ENCODE measurements at regions not wholly inside any gene's neighbourhood (a gene's known extent, or its start where the extent isn't known, plus 50 kb on each side); places are given as distances from the start of the nearest gene placed in this dataset.
"Not testable (repeated sequence)": the region's sequence is repeated elsewhere in the genome, so short reads cannot be mapped to it uniquely, and the experiment has no call there.

DNA sequence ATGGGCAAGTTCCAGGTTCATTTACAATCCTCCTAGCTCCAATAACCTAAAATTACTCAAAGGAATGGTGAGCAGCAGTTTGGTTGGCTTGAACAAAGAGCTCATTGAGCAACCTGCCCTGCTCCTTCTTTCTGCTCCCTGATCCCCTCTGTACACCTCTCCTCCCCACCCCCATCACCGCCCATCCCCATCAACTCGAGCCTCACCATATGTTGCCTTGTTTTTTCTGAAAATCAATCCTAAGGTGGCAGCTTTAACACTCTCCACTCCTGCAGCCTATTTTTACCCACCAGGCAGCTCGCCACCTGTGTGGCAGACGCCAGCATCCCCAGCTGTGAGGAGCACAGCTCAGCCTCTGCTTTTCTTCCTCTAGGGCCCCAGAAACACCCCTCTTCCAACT is 533.4 kb upstream of the BRINP1 start:
- no peak for DNase-seq

DNA sequence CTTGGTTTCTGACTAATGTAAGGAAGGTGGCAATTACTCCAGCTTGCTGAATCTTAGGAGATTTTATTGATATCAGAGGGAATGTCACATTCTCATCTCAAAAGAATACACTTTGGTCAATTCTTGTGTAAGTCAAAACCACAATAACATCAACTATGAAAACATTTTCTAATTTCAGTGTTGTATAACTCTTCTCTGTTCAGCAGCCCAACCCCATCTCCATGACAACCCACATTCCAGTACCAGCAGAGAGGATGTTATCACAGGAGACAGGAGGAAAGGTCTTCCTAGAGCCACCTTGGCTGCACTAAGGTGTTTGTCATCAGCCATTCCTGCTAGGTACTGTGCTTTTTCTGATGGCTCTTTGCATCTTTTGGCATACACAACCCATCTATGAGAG is 529.1 kb upstream of the BRINP1 start:
- no peak for DNase-seq

DNA sequence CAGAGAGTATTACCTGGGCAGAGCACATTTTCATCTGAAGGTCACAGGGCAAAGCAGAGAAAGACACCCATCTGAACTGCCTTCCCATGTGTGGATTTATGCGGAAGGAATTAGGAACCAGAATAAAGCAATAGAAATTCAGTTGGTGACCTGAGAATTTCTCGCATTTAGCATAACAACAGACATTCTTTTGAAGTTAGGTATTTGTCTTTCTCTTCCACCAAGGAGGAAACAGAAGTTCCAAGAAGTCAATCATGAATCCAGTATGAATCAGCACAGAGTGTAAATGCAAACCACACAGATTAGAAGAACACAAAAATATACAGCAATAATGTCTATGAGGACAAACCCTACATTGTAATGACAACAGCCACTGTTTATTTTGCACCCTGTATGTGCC is 515.2 kb upstream of the BRINP1 start:
- no peak for DNase-seq

DNA sequence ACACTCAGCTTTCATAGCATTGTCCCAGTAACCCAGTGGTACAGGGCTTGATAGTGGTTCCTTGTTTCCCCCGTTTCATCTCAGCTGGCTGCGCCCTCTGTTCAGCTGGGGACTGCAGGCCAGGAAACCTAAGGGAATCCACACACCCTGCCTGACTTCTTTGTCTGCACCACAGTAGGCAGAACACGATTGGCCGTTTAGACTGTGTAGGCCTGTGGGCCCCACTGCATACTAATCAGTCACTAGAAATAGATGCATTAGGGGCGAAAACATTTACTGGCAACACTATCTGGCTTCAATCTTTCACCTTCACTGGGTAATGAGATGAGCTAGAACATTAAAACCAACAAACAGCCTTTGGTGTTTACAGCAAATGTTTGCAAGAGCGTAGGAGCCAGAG is 512.7 kb upstream of the BRINP1 start:
- DNase-seq, result no peak

DNA sequence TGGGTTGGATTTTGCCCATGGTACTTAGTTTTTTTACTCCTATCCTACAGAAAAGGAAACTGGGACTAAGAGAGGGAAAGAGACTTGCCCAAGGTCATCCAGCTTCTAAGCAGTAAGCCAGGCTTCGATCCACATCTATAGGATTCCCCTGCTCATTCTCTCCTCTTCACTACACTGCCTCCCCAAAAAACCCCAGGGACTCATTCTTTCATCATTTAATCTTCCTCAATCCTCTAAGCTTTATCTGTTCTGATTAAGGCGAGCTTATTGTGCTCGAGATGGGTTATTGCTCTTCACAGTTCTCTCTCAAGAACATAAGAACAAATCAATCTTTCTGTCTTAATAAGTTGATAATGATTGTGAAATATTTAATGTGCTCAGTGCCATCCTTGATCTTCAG is 511.1 kb upstream of the BRINP1 start:
- no peak for DNase-seq

DNA sequence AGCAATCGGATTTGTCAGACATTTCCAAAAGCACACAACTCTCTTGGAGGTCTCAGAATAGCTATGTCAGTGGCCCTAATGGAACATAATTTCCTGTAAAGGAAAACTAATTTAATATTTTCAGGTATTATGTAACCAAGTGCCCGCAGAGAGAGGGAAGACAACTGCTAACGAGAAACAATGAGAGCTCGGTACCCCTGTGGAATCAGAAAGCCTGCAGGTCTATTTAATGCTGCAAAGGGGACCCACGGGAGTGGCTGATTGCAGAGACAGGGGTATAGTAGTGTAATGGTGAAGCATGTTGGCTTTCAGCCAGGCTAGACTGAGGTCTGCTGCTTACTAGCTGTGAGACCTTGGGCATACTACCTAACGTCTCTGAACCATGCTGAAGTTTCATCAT is 508.1 kb upstream of the BRINP1 start:
- DNase-seq, result no peak

DNA sequence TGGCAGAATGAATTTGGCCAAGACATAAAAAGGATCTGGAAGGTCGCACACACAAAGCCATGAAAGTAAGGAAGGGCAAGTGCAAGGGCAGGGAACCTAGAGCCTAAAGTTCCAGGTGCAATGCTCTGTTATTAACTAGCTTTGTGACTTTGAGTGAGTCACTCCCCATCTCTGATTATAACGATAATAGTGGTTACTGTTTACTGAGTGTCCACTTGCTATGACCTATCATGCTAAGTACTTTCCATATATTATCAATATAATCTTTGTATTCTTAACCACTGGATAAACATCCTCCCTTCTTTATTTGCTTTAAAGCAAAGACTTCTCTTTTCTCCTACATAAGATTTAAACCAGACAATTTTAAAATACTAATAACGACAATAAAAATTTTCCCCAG is 504.6 kb upstream of the BRINP1 start:
- no peak for DNase-seq

DNA sequence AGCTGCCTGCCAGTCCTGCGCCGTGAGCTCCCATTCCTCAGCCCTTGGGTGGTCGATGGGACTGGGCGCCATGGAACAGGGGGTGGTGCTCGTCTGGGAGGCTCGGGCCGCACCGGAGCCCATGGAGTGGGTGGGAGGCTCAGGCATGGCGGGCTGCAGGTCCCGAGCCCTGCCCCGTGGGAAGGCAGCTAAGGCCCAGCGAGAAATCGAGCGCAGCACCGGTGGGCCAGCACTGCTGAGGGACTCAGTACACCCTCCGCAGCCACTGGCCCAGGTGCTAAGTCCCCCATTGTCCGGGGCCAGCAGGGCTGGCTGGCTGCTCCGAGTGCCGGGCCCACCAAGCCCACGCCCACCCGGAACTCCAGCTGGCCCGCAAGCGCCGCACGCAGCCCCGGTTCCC is 501.0 kb upstream of the BRINP1 start:
- not testable (repeated sequence) for DNase-seq

DNA sequence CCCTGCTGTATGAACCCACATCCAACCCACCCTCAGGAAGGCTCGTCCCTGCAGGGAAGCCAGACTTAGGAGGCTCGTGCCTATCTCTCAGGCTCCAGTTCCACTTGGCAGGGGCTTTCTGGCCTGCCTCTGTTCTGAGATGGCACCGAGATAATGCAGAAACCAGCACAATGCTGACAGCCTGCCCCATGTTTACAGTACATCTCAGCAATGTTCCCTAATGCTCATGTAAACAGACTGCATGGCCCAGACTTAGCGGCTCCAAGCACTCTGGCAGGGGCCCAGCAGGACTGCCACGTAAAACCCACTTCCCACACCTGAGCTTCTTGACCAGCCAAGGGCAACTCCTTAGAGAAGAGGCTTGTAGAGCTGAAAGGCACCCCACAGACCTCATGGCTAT is 499.5 kb upstream of the BRINP1 start:
- no peak for DNase-seq

DNA sequence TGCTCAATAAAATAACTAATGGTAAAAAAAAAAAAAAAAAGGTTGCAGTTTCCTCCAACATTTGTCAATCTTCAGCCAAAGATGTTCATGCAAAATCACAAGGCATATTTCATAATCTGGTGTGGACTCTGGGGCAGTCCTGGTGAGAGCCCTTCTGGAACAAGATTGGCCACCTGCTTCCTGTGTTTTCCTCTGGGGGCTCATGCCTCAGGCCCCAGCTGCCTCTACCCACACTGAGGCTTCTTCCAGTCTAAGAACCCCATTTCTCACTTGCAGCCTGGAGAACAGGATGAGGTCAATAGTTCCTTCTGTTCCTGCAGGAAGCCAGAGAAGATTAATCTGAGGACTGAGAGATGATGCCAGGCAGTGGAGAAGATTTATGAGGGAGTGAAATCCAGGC is 492.6 kb upstream of the BRINP1 start:
- DNase-seq, result no peak

DNA sequence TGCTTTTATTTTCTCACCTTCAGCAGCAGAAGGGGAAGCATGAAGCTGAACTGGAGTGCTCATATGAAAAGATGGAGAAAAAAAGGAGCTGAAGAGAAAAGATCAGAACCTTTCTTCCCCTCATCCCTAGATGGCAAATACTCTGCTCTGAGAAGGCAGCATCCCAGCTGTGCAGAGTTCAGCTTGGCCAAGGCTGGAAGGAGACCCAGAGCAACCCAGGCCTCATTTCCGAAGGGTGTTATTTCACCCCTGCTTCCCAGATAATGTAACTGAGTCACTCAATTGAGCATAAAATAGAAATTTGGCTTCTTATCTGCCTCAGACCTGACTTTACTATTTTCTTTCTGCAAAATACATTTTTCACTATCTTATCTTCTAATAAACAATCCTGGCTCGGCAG is 489.9 kb upstream of the BRINP1 start:
- DNase-seq, result no peak

DNA sequence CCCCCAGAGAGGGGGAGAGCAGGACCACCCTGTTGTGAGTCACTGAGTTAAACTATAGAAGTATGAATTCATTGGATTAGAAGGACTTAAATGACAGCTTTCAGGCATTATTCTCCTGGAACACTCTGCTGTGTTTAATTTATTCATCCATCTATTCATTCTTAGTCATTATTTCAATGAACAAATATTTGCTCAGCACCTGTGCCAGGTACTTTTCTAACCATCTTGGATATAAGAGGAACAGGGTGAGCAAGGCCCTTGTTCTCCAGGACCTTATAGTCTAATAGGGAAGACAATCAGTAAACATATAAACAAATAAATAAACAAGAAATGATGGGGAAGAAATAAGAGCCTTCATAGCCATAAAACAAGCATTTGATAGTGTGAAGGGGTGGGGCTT is 483.9 kb upstream of the BRINP1 start:
- no peak for DNase-seq

DNA sequence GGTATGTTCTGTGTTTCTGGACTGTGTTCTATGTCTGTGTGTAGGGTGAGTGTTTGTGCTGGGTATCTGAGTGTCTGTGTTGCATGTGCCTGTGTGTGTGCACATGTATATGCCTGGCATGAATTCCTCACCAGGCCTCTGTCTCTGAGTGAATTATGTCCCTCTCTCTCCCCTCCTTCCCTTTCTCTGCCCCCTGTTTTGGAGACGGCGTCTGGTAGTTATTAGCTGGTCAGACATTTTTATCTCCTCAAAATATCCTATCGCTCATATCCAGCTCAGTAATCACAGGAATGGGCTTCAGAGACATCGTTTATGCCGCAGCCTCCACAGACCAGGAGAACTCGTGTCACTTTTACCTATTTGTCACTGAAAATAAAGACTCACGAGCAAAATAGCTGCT is 483.2 kb upstream of the BRINP1 start:
- DNase-seq, result no peak

DNA sequence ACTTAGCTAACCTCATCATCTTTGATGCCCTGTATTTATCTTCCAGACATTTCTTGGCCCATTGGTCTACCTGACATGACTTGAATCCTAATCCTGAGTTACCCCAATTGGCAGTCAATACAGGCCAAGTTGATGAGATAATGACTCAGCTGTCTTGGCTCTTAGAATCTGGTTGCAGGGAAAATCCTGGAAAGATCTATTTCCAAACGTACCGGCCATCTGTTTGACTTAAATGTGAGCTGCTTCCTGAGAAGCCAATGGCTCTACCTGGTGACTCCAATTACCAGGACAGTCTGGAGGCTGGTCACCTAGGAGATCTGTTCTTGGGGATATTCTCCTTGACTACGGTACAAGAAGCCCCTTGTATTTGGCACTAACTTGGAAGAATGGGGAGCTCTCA is 475.2 kb upstream of the BRINP1 start:
- no peak for DNase-seq

DNA sequence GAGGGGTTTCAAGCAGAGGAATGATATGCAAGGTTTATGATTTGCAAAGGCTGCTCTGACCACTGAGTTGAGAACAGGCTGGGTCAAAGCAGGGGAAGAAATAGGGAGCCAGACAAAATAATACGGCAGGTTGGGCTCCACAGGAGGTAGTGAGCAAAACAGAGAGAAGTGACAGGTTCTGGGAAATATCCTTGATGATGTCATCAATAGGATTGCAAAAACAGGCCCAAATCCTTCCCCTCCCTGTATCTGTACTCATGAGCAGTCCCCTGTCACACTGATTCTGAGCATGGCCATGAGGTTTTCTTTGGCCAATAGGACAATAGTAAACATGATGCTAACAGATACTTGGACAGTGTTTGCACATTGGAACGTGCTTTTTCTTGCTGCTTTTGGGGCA is 471.8 kb upstream of the BRINP1 start:
- no peak for DNase-seq

DNA sequence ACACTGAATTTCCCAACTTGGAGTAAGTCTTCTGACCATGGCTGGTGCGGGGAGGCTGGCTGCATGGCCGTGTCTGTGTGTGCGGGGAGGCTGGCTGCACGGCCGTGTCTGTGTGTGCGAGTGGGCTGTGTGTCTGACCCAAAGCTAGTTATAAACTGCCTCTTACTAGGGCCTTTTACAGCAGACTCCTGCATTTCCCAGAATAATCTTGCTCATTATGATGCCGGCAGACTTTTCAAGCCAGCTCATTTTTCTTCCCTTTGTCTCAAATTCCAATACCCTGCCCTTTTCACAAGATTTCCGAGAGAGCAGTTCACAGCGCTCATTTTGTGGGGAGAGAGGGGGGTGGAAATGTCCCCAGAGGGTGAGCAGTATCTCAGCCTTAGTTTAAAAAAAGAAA is 470.7 kb upstream of the BRINP1 start:
- DNase-seq, result no peak

DNA sequence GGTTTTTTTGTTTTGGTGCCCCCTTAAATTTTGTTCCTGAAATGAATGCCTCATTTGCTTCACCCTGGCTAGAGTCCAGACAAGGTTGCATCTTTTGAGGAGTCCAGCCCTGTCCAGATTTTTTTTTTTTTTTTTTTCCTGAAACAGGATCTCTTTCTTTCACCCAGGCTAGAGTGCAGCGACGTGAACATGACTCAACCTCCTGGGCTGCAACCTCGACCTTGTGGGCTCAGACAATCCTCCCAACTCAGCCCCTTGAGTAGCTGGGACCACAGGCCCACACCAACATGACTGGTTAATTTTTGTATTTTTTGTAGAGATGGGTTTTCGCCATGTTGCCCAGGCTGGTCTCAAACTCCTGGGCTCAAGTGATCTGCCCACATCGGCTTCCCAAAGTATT is 469.0 kb upstream of the BRINP1 start:
- DNase-seq, result no peak

DNA sequence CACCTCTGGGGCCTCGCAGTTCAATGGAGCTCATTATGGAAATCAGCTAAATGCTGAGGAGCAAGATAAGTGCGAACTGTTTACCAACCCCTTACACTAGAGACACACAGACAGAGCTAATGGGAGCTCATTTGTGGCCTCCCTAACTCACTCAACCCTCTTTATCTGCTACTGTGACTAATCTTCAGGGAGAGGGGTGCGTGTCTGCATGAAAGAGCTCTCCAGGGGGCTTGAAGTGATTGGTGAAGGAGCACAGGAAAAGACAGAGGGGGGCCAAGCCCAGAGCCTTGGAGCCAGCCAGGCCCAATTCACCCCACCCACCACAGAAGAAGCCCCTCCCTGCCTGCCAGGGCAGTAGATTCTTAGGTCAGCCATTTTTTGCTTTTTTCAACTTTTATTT is 466.8 kb upstream of the BRINP1 start:
- DNase-seq, result no peak

DNA sequence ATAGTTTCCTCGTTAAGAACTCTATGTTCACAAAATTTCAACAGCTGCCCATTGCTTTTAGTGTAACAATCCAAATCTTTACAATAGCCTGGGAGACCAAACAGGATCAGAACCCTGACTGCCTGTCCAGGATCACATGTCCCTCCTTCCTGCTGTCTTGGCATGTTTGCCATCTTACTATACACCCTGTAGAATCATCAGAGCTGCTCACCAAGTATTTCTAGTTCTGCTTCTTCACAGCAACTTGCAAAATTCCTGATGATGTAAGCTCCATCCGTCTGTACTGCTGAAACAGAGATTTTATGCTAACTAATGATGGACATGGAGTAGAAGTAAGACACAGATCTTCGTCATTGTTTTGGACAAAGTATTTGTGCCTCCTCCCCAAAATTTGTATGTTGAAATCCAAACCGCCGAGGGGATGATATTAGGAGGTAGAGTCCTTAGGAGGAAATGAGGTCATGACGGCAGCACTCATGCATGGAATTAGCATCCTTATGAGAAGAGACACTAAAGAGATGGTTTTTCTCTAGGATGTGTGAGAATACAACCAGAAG is 464.9 kb upstream of the BRINP1 start:
- DNase-seq, result no peak

DNA sequence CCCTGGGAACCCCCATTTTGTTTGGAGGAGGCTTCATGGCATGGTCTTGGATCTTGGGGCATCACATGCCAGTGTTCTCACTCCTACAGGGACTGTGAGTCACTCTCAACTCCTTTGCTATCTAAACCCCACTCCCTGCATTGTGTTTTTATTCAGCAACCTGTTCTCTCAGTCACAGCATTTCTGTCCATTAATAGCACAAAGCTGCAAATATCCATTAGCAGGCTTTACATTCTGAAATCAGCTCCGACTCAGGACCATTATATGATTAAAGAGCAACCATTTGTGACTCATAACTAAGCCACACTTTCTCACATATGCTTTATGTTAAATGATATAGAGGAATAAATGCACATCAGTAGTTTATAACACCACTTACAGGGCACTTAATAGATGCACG is 462.1 kb upstream of the BRINP1 start:
- no peak for DNase-seq

DNA sequence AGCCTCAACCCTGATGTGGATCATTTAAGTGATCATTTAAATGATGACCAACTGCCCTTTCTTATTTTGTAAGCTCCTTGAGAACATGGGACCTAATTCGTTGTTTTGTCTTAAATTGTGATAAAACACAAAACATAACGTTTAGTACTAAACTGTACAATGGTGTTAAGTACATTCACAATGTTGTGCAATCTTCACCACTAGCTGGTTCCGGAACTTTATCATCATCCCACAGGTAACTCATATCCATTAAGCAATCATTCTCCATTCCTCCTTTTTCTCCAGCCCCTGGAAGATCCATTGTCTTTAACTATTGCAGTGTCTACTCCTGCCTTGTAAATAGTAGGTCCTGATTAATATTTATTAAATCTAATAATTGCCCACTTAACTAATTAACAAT is 460.5 kb upstream of the BRINP1 start:
- DNase-seq, result no peak

DNA sequence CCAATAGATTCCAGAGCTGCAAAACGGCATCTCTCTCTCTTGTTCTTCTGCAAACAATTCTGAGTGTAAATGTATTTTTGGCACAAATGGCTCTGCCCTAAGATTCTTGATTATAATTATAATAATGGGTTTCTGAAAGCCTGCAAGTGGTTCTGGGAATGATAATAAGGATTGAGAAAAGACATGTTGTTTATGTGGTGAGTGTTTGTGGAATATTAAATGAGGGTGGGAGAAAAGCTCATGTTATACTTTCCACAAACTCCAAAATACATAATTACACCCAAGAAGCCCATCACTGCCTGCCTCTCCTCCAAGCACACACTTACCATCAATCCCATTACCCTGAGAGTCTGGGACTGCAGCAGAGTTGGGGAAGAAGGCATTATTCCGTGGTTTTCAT is 460.0 kb upstream of the BRINP1 start:
- DNase-seq, result no peak

DNA sequence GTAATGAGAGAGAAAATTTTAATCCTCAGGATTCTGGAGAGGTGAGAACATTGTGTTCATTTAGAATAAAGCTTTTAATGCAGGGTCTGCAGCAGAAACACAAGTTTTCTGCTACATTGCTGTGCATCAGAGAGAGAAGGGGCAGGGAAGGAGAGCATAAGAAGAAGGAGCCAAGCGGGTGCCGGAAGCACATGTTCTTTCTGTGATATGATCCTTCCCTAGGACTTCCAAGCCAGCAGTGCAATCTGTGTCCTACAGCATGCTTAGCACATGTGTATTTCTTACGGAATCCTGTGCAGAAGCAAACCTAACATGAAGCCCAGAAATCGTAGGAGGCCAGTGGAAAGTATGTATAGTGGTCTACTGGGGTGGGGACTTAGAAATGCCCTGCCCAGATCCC is 458.3 kb upstream of the BRINP1 start:
- no peak for DNase-seq

DNA sequence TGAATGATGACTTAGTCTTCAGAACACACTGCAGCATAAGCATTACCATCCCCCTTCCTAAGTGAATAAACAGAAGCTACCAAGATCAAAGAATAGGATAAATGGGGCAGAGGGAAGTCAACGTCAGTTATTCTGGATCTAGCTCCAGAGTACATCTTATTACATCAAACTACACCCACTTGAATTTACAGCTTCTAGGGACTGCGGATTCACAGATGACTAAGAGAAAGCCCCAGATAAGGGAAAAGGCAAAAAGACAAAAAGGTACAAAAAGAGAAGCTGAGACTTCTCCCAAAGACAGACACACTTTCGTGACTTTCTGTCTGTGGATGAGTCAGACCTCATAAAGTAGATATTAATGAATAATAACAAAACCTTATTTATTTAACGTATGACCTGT is 457.9 kb upstream of the BRINP1 start:
- no peak for DNase-seq

DNA sequence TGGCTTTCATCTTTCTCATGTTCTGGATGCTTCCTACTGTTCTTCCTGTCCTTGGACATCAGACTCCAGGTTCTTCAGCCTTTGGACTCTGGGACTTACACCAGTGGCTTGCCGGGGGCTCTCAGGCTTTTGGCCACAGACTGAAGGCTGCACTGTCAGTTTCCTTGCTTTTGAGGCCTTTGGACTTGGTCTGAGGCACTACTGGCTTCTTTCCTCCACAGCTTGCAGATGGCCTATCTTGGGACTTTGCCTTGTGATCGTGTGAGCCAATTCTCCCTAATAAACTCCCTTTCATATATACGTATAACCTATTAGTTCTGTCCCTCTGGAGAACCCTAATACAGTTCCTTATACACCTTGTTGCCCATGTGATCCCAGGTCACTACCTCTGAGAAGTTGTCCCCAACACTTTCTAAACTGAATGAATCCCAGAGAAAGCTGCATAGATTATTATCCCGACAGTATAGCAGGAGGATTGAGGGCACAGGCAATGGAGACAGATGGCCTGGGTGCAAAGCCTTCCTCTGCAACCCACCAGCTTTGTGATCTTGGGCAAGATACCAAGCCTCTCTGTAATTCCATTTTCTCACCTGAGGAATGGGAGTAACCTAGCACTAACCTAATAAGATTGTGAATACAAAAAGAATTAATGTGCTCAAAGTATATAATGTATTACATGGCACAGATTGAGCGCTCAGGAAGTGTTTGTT is 449.6 kb upstream of the BRINP1 start:
- DNase-seq, result no peak
